SK-N-SH (cell line): ENCODE measurements at regions not wholly inside any gene's neighbourhood (a gene's known extent, or its start where the extent isn't known, plus 50 kb on each side); places are given as distances from the start of the nearest gene placed in this dataset.

Source experiments
- CTCF ChIA-PET: fragments of 300-600, 350-600 bp; formaldehyde crosslinking; extraction: SDS; loops from one replicate; lab custom pipeline; 2021; lab: Yijun Ruan, JAX
- POLR2A ChIA-PET: fragments of 350-600 bp; sonication (Branson Sonifier 250); formaldehyde crosslinking; extraction: SDS; loops from one replicate; lab custom pipeline; 2020; ENCODE audit warnings: antibody characterized with exemption, inconsistent platforms; lab: Yijun Ruan, JAX
- DNase-seq: peaks from one replicate; pipeline ENCODE4 v3.0.0; 2012
- H2AFZ ChIP-seq: fragments of 200-600 bp; sonication (generic); 2 replicates; pipeline ENCODE4 v1.8.1; 2016; ENCODE audit warnings: antibody characterized with exemption, mild to moderate bottlenecking, low read depth
- H3F3A ChIP-seq: fragments of 200-600 bp; sonication (generic); replicated peaks from 2 replicates; pipeline ENCODE3; 2016; ENCODE audit warnings: antibody characterized with exemption, mild to moderate bottlenecking; ENCODE audit not compliant: insufficient read depth
- H3K27ac ChIP-seq, 2 experiments: fragments of 200-500 bp in 1 of 2; fragments of 200-600 bp in 1 of 2; sonication (Bioruptor generic) in 1 of 2; sonication (generic), shearing (Covaris generic) in 1 of 2; 2 replicates each; pipeline versions ENCODE4 v1.5.1 to v1.6.1; 2014 to 2016; ENCODE audit warnings: low read depth in 2 of 2, inconsistent platforms in 1 of 2, low read length in 1 of 2, mild to moderate bottlenecking in 1 of 2, mixed read lengths in 1 of 2
- H3K27me3 ChIP-seq: fragments of 200-600 bp; sonication (generic), shearing (Covaris generic); 2 replicates; pipeline ENCODE4 v1.6.1; 2016; ENCODE audit warnings: mixed run types; ENCODE audit not compliant: insufficient read depth
- H3K36me3 ChIP-seq, 2 experiments: fragments of 200-500 bp in 1 of 2; fragments of 200-600 bp in 1 of 2; sonication (Bioruptor generic) in 1 of 2; sonication (generic) in 1 of 2; replicated peaks in 1 of 2; 2 replicates each; pipeline versions ENCODE3 to v1.5.1; 2014 to 2016; ENCODE audit warnings: low read length in 1 of 2, mild to moderate bottlenecking in 1 of 2; ENCODE audit not compliant: insufficient read depth in 2 of 2, control insufficient read depth in 1 of 2
- H3K4me1 ChIP-seq, 2 experiments: fragments of 200-500 bp in 1 of 2; fragments of 200-600 bp in 1 of 2; sonication (Bioruptor generic) in 1 of 2; sonication (generic), shearing (Covaris generic) in 1 of 2; 2 replicates each; pipeline versions ENCODE4 v1.5.1 to v1.6.1; 2014 to 2016; ENCODE audit warnings: low read depth in 1 of 2, low read length in 1 of 2, mixed run types in 1 of 2; ENCODE audit not compliant: insufficient read depth in 2 of 2, control insufficient read depth in 1 of 2
- H3K4me2 ChIP-seq: fragments of 200-600 bp; sonication (generic), shearing (Covaris generic); 2 replicates; pipeline ENCODE4 v1.6.1; 2017; ENCODE audit warnings: mixed run types
- H3K4me3 ChIP-seq, 2 experiments: fragments of 200-500 bp in 1 of 2; fragments of 200-600 bp in 1 of 2; sonication (Bioruptor generic) in 1 of 2; sonication (generic), shearing (Covaris generic) in 1 of 2; 2 replicates each; pipeline versions ENCODE4 v1.5.1 to v1.8.1; 2014 to 2016; ENCODE audit warnings: low read depth in 2 of 2, inconsistent platforms in 1 of 2, low read length in 1 of 2, mild to moderate bottlenecking in 1 of 2, mixed read lengths in 1 of 2, moderate library complexity in 1 of 2
- H3K79me2 ChIP-seq: fragments of 200-600 bp; sonication (generic); 2 replicates; pipeline ENCODE4 v1.8.1; 2017; ENCODE audit warnings: mild to moderate bottlenecking; ENCODE audit not compliant: insufficient read depth
- H3K9ac ChIP-seq: fragments of 200-600 bp; sonication (generic); 2 replicates; pipeline ENCODE4 v1.6.1; 2017; ENCODE audit warnings: mixed run types
- H3K9me2 ChIP-seq: fragments of 200-600 bp; sonication (generic); 2 replicates; pipeline ENCODE4 v1.6.1; 2017; ENCODE audit warnings: mixed run types
- H3K9me3 ChIP-seq: fragments of 200-600 bp; sonication (generic); 2 replicates; pipeline ENCODE4 v1.6.1; 2017; ENCODE audit warnings: mixed run types, mild to moderate bottlenecking, moderate library complexity
- H4K20me1 ChIP-seq: fragments of 200-600 bp; sonication (generic); 2 replicates; pipeline ENCODE4 v1.6.1; 2017; ENCODE audit warnings: mild to moderate bottlenecking, mixed run types; ENCODE audit not compliant: insufficient read depth
- CTCF ChIP-seq: fragments of 200-600 bp; sonication (generic); IDR thresholded peaks from 2 replicates; pipeline ENCODE4 v1.6.1; 2017; ENCODE audit warnings: antibody characterized with exemption, mild to moderate bottlenecking, moderate library complexity
- ELF1 ChIP-seq: IDR thresholded peaks from 2 replicates; pipeline ENCODE4 v1.4.0; 2012
- EP300 ChIP-seq, 2 experiments: IDR thresholded peaks; 2 replicates each; pipeline versions ENCODE4 v1.4.0 to v1.6.1; 2012; ENCODE audit warnings: borderline replicate concordance in 1 of 2, low read depth in 1 of 2, low read length in 1 of 2
- EZH2phosphoT487 ChIP-seq: fragments of 200-600 bp; sonication (generic); IDR thresholded peaks from 2 replicates; pipeline ENCODE4 v1.6.1; 2017; ENCODE audit warnings: low read depth, mixed run types, mild to moderate bottlenecking, antibody characterized with exemption, moderate library complexity, borderline replicate concordance
- FOSL2 ChIP-seq: IDR thresholded peaks from 2 replicates; pipeline ENCODE4 v1.4.0; 2012; ENCODE audit warnings: low read depth, mild to moderate bottlenecking, moderate library complexity, borderline replicate concordance
- GATA2 ChIP-seq: sonication (generic); formaldehyde crosslinking; IDR thresholded peaks from 2 replicates; pipeline ENCODE4 v1.5.0; 2020; ENCODE audit warnings: mild to moderate bottlenecking, missing genetic modification reagents
- JUND ChIP-seq: IDR thresholded peaks from 2 replicates; pipeline ENCODE4 v1.4.0; 2012
- MAX ChIP-seq: IDR thresholded peaks from 2 replicates; pipeline ENCODE4 v1.4.0; 2012; ENCODE audit warnings: low read depth
- NFIC ChIP-seq: IDR thresholded peaks from 2 replicates; pipeline ENCODE4 v1.4.0; 2012; ENCODE audit warnings: borderline replicate concordance
- NRF1 ChIP-seq: IDR thresholded peaks from 2 replicates; pipeline ENCODE4 v1.6.1; 2012; ENCODE audit warnings: low read depth, mild to moderate bottlenecking, low read length
- PBX3 ChIP-seq: IDR thresholded peaks from 2 replicates; pipeline ENCODE4; 2012
- POLR2AphosphoS5 ChIP-seq: IDR thresholded peaks from 2 replicates; pipeline ENCODE4 v1.6.1; 2012; ENCODE audit warnings: low read depth, low read length
- RAD21 ChIP-seq: IDR thresholded peaks from 2 replicates; pipeline ENCODE4 v1.6.1; 2012; ENCODE audit warnings: mild to moderate bottlenecking, low read length
- RCOR1 ChIP-seq: fragments of 150-350 bp; IDR thresholded peaks from 2 replicates; pipeline ENCODE4 v1.6.1; 2017; ENCODE audit warnings: antibody characterized with exemption, low read length
- SIN3A ChIP-seq: IDR thresholded peaks from 2 replicates; pipeline ENCODE4 v1.6.1; 2012; ENCODE audit warnings: low read depth, mild to moderate bottlenecking, low read length, moderate library complexity, borderline replicate concordance
- TCF12 ChIP-seq: IDR thresholded peaks from 2 replicates; pipeline ENCODE4 v1.4.0; 2012
- USF1 ChIP-seq: IDR thresholded peaks from 2 replicates; pipeline ENCODE4 v1.4.0; 2012; ENCODE audit warnings: low read depth, borderline replicate concordance
- YY1 ChIP-seq: IDR thresholded peaks from 2 replicates; pipeline ENCODE4 v1.4.0; 2012; ENCODE audit warnings: low read depth, mild to moderate bottlenecking
- WGBS: methylation state at CpG from one replicate; pipeline ENCODE4 v1.1.6; 2017; ENCODE audit warnings: low lambda C conversion rate; 5-methylcytosine and 5-hydroxymethylcytosine counted together

- TF ChIP-seq SIN3A = no peak
These were observed 623.1 kb downstream of the ACTR3B start (continued) for GRCh38 chr7:153382641-153383101.

- H3K9ac ChIP-seq = no peak overlapping the region
- no peak for TF ChIP-seq NRF1
- TF ChIP-seq GATA2 = no peak
- TF ChIP-seq FOSL2 = no peak
- no peak for TF ChIP-seq EZH2phosphoT487
- TF ChIP-seq YY1 = no peak
- TF ChIP-seq TCF12 = no peak
- TF ChIP-seq ELF1 = no peak
- no peak for TF ChIP-seq SIN3A
- no peak for TF ChIP-seq RCOR1
- TF ChIP-seq RAD21 = no peak
- TF ChIP-seq POLR2AphosphoS5 = no peak
- no peak for TF ChIP-seq NFIC
- TF ChIP-seq, all 33 proteins: peak for 0
- H3K4me3 ChIP-seq = no peak overlapping the region
- ChIA-PET POLR2A (interaction anchor here (1.1 kb wide), 1 partner anchor 10 kb away, joined by 3 read pairs; no protein-coding TSS in a partner anchor), CTCF (interaction anchor here (0.5 to 1.4 kb wide), 3 partner anchors 52 to 1120 kb away, joined by 3 to 4 read pairs (median 3); no protein-coding TSS in a partner anchor)
- H3K79me2 ChIP-seq = no peaks in the 10 kb centered on the region
- H3F3A ChIP-seq = no peaks in the 10 kb centered on the region
- DNase-seq = no peak
- H3K4me2 ChIP-seq = no peak overlapping the region
- H2AFZ ChIP-seq = no peak overlapping the region
- H3K9me2 ChIP-seq = no peaks in the 10 kb centered on the region
- no peaks in the 10 kb centered on the region for H3K4me1 ChIP-seq
- H3K27me3 ChIP-seq = no peaks in the 10 kb centered on the region
- H3K36me3 ChIP-seq = no peaks in the 10 kb centered on the region
- no peak overlapping the region for H3K27ac ChIP-seq
- H3K9me3 ChIP-seq = peaks cover 4% of the 10 kb centered on the region; the same call in 1 of the 2 replicates
- 0% methylated on average over 1 of the region's 1 CpG for WGBS
- H4K20me1 ChIP-seq = no peaks in the 10 kb centered on the region
These were observed 624.2 kb downstream of the ACTR3B start for GRCh38 chr7:153383781-153384180.

GRCh38 chr7:153385502-153385901, 626.0 kb downstream of the ACTR3B start:
- H3K4me2 ChIP-seq = no peak overlapping the region
- no peaks in the 10 kb centered on the region for H3K36me3 ChIP-seq
- no peak overlapping the region for H2AFZ ChIP-seq
- H3K9me3 ChIP-seq = peaks cover 4% of the 10 kb centered on the region; the same call in 1 of the 2 replicates
- H3K9me2 ChIP-seq = no peaks in the 10 kb centered on the region
- TF ChIP-seq EP300 (IDR thresholded peaks at IDR 0.05; ENCODE audit: borderline replicate concordance in 1 of 2, low read depth in 1 of 2, low read length in 1 of 2) (no peak), MAX (no peak), NFIC (no peak), CTCF (no peak), SIN3A (no peak), PBX3 (no peak), FOSL2 (no peak), USF1 (no peak), JUND (no peak), YY1 (no peak), ELF1 (no peak)
- H3K4me1 ChIP-seq = no peaks in the 10 kb centered on the region
- POLR2A ChIA-PET = no interaction called here
- H4K20me1 ChIP-seq = no peaks in the 10 kb centered on the region
- no peaks in the 10 kb centered on the region for H3F3A ChIP-seq
- no peak overlapping the region for H3K27ac ChIP-seq
- no peak for DNase-seq
- WGBS = 2% methylated on average over 2 of the region's 2 CpGs
- no peaks in the 10 kb centered on the region for H3K27me3 ChIP-seq
- H3K4me3 ChIP-seq = no peak overlapping the region
- no peaks in the 10 kb centered on the region for H3K79me2 ChIP-seq
- CTCF ChIA-PET = interaction anchor here (1.2 kb wide), 1 partner anchor 10 kb away, joined by 3 read pairs; no protein-coding TSS in a partner anchor
- H3K9ac ChIP-seq = no peak overlapping the region
